GM12875 (cell line): ENCODE measurements at regions not wholly inside any gene's neighbourhood (a gene's known extent, or its start where the extent isn't known, plus 50 kb on each side); places are given as distances from the start of the nearest gene placed in this dataset.

Source experiments
- H3K4me3 ChIP-seq: one replicate; pipeline ENCODE4 v1.5.1; 2011; ENCODE audit warnings: low read depth, low read length, control low read depth
- CTCF ChIP-seq: IDR thresholded peaks from 2 replicates; pipeline ENCODE4 v1.5.1; 2011; ENCODE audit warnings: low read depth, mild to moderate bottlenecking, control low read depth, inconsistent platforms, low read length, moderate library complexity, borderline replicate concordance; ENCODE audit not compliant: insufficient read depth

GRCh38 chr5:112647428-112647827, 90.3 kb upstream of the APC start:
- no peak for TF ChIP-seq CTCF

DNA sequence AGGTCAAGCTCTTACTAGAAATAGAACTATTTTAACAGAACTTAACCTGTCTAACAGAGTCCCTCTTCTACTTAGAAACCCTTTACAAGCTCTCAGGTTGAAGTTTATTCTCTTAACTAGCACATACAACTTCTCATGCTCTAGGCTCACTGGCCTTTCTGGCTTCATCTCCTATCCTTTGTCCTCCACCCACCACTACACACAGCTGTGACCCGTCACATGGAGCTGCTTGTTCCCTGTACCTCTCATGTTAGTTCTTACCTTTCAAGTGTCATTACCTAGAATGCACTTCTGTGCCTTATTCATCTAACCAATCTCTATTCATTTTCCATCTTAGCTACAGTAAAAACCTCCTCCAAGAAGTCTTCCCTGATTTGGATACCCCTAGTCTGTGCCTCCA, 89.4 kb upstream of the APC start:
- no peak overlapping the region for H3K4me3 ChIP-seq
- no peak for TF ChIP-seq CTCF

More at GRCh38 chr5:112647428-112647827, 90.3 kb upstream of the APC start:
- H3K4me3 ChIP-seq, result no peak overlapping the region

GRCh38 chr5:112649882-112650281, 87.8 kb upstream of the APC start:
- no peak for TF ChIP-seq CTCF
- H3K4me3 ChIP-seq, result no peak overlapping the region

DNA sequence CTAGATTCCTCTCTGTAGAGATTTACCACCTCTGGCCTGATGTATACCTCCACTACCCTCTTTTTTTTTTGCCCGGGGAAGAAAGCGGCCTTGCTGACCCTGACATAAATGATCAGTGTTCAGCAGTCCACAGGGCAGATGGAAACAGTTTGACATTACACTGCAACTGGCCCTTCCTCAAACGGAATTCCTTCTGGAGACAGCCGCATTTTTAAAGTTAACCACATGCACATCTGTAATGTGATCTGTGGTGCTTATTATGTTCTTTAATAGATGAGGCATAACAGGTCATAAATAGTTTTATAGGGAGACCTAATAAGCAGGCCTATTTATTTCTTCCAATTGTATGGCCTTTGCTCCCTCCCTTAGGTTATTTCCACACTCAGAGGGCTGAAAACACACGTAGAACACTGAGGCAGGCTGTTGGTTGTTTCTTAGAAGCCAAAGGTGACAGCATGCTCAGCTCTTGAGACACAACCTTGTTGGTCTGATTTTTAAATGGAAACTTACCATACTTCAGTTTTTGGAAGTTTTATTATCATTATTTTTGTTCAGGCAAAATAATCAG, 84.0 kb upstream of the APC start:
- no peak overlapping the region for H3K4me3 ChIP-seq
- TF ChIP-seq CTCF, result no peak

GRCh38 chr5:112655513-112655912, 82.2 kb upstream of the APC start:
- no peak for TF ChIP-seq CTCF

GRCh38 chr5:112656451-112656850, 81.2 kb upstream of the APC start:
- TF ChIP-seq CTCF, result no peak
- no peak overlapping the region for H3K4me3 ChIP-seq

More at GRCh38 chr5:112655513-112655912, 82.2 kb upstream of the APC start:
- no peak overlapping the region for H3K4me3 ChIP-seq

DNA sequence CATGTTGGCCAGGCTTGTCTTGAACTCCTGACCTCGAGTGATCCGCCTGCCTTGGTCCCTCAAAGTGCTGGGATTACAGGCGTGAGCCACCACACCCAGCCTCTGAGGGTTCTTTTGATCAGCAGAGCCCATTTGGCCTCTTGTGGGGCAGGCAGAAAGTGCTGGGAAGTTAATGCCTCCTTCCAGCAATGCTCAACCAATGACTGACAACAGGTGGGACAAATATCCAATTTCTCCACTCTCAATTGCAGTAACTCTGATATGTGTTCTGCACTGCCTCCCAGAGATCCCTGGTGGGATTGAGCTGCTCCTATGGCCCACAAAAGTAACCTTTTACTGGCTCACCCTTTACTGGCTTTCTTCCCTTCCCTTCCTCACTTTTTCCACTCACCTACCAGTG, 79.9 kb upstream of the APC start:
- H3K4me3 ChIP-seq, result no peak overlapping the region
- no peak for TF ChIP-seq CTCF
